H1 (cell line): ENCODE measurements at regions not wholly inside any gene's neighbourhood (a gene's known extent, or its start where the extent isn't known, plus 50 kb on each side); places are given as distances from the start of the nearest gene placed in this dataset.

Experiments used
- CTCF ChIA-PET: fragments of 300-600 bp; sonication (Branson Sonifier 250); formaldehyde crosslinking; loops from one replicate; lab custom pipeline; 2021; ENCODE audit not compliant: partially characterized antibody; lab: Charles Lee
- POLR2A ChIA-PET: fragments of 300-600 bp; sonication (Branson Sonifier 250); formaldehyde crosslinking; loops from one replicate; lab custom pipeline; 2021; ENCODE audit warnings: inconsistent platforms; ENCODE audit not compliant: partially characterized antibody; lab: Charles Lee
- DNase-seq, 2 experiments: peaks; one replicate each; pipeline versions ENCODE4 v3.0.0 to v3.0.0-alpha.2; 2010 to 2022; ENCODE audit warnings: low spot score in 2 of 2, low read depth in 1 of 2, mixed read lengths in 1 of 2
- FAIRE-seq: peaks from 2 replicates; lab custom pipeline; 2011; peaks lifted over from hg19 to GRCh38; lab: Jason Lieb, UNC
- H2AFZ ChIP-seq: 2 replicates; pipeline ENCODE4 v1.8.1; 2012; ENCODE audit warnings: low read length, inconsistent platforms
- H2AK5ac ChIP-seq: 2 replicates; pipeline ENCODE4 v1.6.1; 2013; ENCODE audit warnings: low read depth, low read length
- H2BK120ac ChIP-seq: replicated peaks from 2 replicates; pipeline ENCODE3; 2013; ENCODE audit warnings: low read depth, low read length, inconsistent platforms
- H2BK12ac ChIP-seq: 2 replicates; pipeline ENCODE4 v1.6.1; 2013; ENCODE audit warnings: low read depth, low read length
- H2BK15ac ChIP-seq: 2 replicates; pipeline ENCODE4 v1.6.1; 2013; ENCODE audit warnings: low read length
- H2BK20ac ChIP-seq: 2 replicates; pipeline ENCODE4 v1.6.1; 2013; ENCODE audit warnings: low read length
- H2BK5ac ChIP-seq: 2 replicates; pipeline ENCODE4 v1.6.1; 2013; ENCODE audit warnings: low read depth, low read length
- H3K14ac ChIP-seq: 2 replicates; pipeline ENCODE4 v1.6.1; 2013; ENCODE audit warnings: inconsistent platforms; ENCODE audit not compliant: insufficient read length
- H3K18ac ChIP-seq: 2 replicates; pipeline ENCODE4 v1.6.1; 2013; ENCODE audit warnings: low read length; ENCODE audit errors: extremely low read depth
- H3K23ac ChIP-seq: 2 replicates; pipeline ENCODE4 v1.6.1; 2013; ENCODE audit warnings: inconsistent platforms; ENCODE audit not compliant: insufficient read length
- H3K23me2 ChIP-seq: 2 replicates; pipeline ENCODE4 v1.6.1; 2013; ENCODE audit warnings: low read depth, low read length
- H3K27ac ChIP-seq: 2 replicates; pipeline ENCODE4 v1.6.1; 2011; ENCODE audit warnings: low read depth, low read length, inconsistent platforms
- H3K27me3 ChIP-seq, 4 experiments: replicated peaks in 1 of 4; 1 replicate in 1 of 4; 2 replicates in 3 of 4; pipeline versions ENCODE4 v1.6.1 to v1.8.1; 2011 to 2013; ENCODE audit warnings: low read length in 3 of 4, mild to moderate bottlenecking in 3 of 4, inconsistent platforms in 2 of 4, mixed read lengths in 2 of 4, moderate library complexity in 1 of 4; ENCODE audit not compliant: control insufficient read depth in 3 of 4, insufficient read depth in 3 of 4; ENCODE audit errors: extremely low read depth in 1 of 4
- H3K36me3 ChIP-seq, 4 experiments: 2 replicates each; pipeline versions ENCODE4 v1.6.1 to v1.8.1; 2011 to 2013; ENCODE audit warnings: mild to moderate bottlenecking in 4 of 4, low read length in 3 of 4, moderate library complexity in 2 of 4, control low read depth in 1 of 4, inconsistent platforms in 1 of 4; ENCODE audit not compliant: insufficient read depth in 4 of 4, control insufficient read depth in 2 of 4
- H3K4ac ChIP-seq: replicated peaks from 2 replicates; pipeline ENCODE3; 2013; ENCODE audit warnings: low read length, low read depth, mixed read lengths, inconsistent platforms; ENCODE audit not compliant: insufficient read length
- H3K4me1 ChIP-seq, 4 experiments: replicated peaks in 1 of 4; 1 replicate in 1 of 4; 2 replicates in 3 of 4; pipeline versions ENCODE4 v1.6.1 to v1.8.1; 2011 to 2013; ENCODE audit warnings: low read length in 3 of 4, inconsistent platforms in 2 of 4, mixed read lengths in 1 of 4; ENCODE audit not compliant: insufficient read depth in 4 of 4, control insufficient read depth in 3 of 4
- H3K4me2 ChIP-seq, 2 experiments: 2 replicates each; pipeline versions ENCODE4 v1.6.1 to v1.8.1; 2011 to 2013; ENCODE audit warnings: low read depth in 2 of 2, low read length in 2 of 2, control low read depth in 1 of 2, inconsistent platforms in 1 of 2, mild to moderate bottlenecking in 1 of 2; ENCODE audit not compliant: insufficient read depth in 1 of 2
- H3K4me3 ChIP-seq, 4 experiments: fragments of 200-600, 300-600 bp in 1 of 4; sonication (generic), shearing (Covaris generic), sonication (Bioruptor Twin) in 1 of 4; 2 replicates each; pipeline versions ENCODE4 v1.5.1 to v1.8.1; 2011 to 2016; ENCODE audit warnings: low read length in 4 of 4, low read depth in 3 of 4, control low read depth in 2 of 4, inconsistent platforms in 2 of 4, mild to moderate bottlenecking in 2 of 4, mixed read lengths in 1 of 4, moderate library complexity in 1 of 4; ENCODE audit not compliant: insufficient read depth in 2 of 4; ENCODE audit errors: extremely low read depth in 1 of 4
- H3K56ac ChIP-seq: replicated peaks from 2 replicates; pipeline ENCODE3; 2013; ENCODE audit warnings: low read depth, mild to moderate bottlenecking, mixed read lengths, low read length, inconsistent platforms; ENCODE audit not compliant: insufficient read length
- H3K79me1 ChIP-seq: 2 replicates; pipeline ENCODE4 v1.6.1; 2013; ENCODE audit warnings: low read depth, low read length, control low read depth
- H3K79me2 ChIP-seq, 2 experiments: 2 replicates each; pipeline versions ENCODE4 v1.6.1 to v1.8.1; 2012 to 2013; ENCODE audit warnings: low read length in 2 of 2, mild to moderate bottlenecking in 2 of 2, inconsistent platforms in 1 of 2; ENCODE audit not compliant: insufficient read depth in 2 of 2, control insufficient read depth in 1 of 2
- H3K9ac ChIP-seq, 4 experiments: replicated peaks in 1 of 4; 1 replicate in 1 of 4; 2 replicates in 3 of 4; pipeline versions ENCODE4 v1.6.1 to v1.8.1; 2011 to 2013; ENCODE audit warnings: low read depth in 3 of 4, low read length in 3 of 4, control low read depth in 2 of 4, mild to moderate bottlenecking in 2 of 4, moderate library complexity in 2 of 4, inconsistent platforms in 1 of 4; ENCODE audit errors: extremely low read depth in 1 of 4
- H3K9me3 ChIP-seq, 2 experiments: 2 replicates each; pipeline versions ENCODE4 v1.6.1 to v1.8.1; 2012 to 2013; ENCODE audit warnings: mild to moderate bottlenecking in 2 of 2, moderate library complexity in 2 of 2, control low read depth in 1 of 2, inconsistent platforms in 1 of 2, low read depth in 1 of 2, low read length in 1 of 2, mixed read lengths in 1 of 2; ENCODE audit not compliant: insufficient read depth in 2 of 2
- H4K20me1 ChIP-seq, 2 experiments: replicated peaks in 1 of 2; 2 replicates each; pipeline versions ENCODE3 to v1.8.1; 2011 to 2013; ENCODE audit warnings: inconsistent platforms in 2 of 2, low read length in 2 of 2, mild to moderate bottlenecking in 1 of 2; ENCODE audit not compliant: insufficient read depth in 2 of 2, control insufficient read depth in 1 of 2
- H4K5ac ChIP-seq: 2 replicates; pipeline ENCODE4 v1.6.1; 2013; ENCODE audit warnings: low read length, low read depth, mixed read lengths, inconsistent platforms; ENCODE audit not compliant: insufficient read length
- H4K8ac ChIP-seq: 2 replicates; pipeline ENCODE4 v1.8.0; 2013; ENCODE audit warnings: mild to moderate bottlenecking, moderate library complexity, low read length, inconsistent platforms; ENCODE audit not compliant: insufficient read depth; ENCODE audit errors: extremely low read depth
- H4K91ac ChIP-seq: replicated peaks from 2 replicates; pipeline ENCODE3; 2013; ENCODE audit warnings: low read length, mixed read lengths, inconsistent platforms; ENCODE audit not compliant: insufficient read length
- BCL11A ChIP-seq, 2 experiments: IDR thresholded peaks; one replicate each; pipeline ENCODE4 v1.6.1; 2011; ENCODE audit warnings: low read depth in 2 of 2, low read length in 2 of 2, mild to moderate bottlenecking in 2 of 2
- FOSL1 ChIP-seq: IDR thresholded peaks from 2 replicates; pipeline ENCODE4 v1.6.1; 2011; ENCODE audit warnings: mild to moderate bottlenecking, low read depth, low read length, moderate library complexity; ENCODE audit not compliant: insufficient read depth
- JUND ChIP-seq: IDR thresholded peaks from 2 replicates; pipeline ENCODE4 v1.6.1; 2011; ENCODE audit warnings: mild to moderate bottlenecking, improper control_type of control experiment, low read length
- POU5F1 ChIP-seq: IDR thresholded peaks from 2 replicates; pipeline ENCODE4 v1.6.1; 2011; ENCODE audit warnings: low read depth, mild to moderate bottlenecking, low read length, moderate library complexity
- RAD21 ChIP-seq, 2 experiments: IDR thresholded peaks in 1 of 2; conservative IDR thresholded peaks in 1 of 2; 2 replicates each; pipeline ENCODE4 v1.6.1; 2011; ENCODE audit warnings: low read depth in 2 of 2, low read length in 2 of 2, improper control_type of control experiment in 1 of 2, inconsistent platforms in 1 of 2, mild to moderate bottlenecking in 1 of 2, moderate library complexity in 1 of 2
- RNF2 ChIP-seq: fragments of 200-900, 300-1000 bp; sonication (generic); IDR thresholded peaks from 2 replicates; pipeline ENCODE4 v1.7.1; 2016; ENCODE audit warnings: borderline replicate concordance, low read depth, mild to moderate bottlenecking, antibody characterized with exemption, low read length; ENCODE audit not compliant: poor library complexity, severe bottlenecking; ENCODE audit errors: missing control alignments
- TAF1 ChIP-seq: IDR thresholded peaks from 2 replicates; pipeline ENCODE4 v1.6.1; 2011; ENCODE audit warnings: mild to moderate bottlenecking, low read depth, low read length
- TCF12 ChIP-seq: IDR thresholded peaks from 2 replicates; pipeline ENCODE4 v1.6.1; 2011; ENCODE audit warnings: low read depth, mild to moderate bottlenecking, low read length
- YY1 ChIP-seq: IDR thresholded peaks from 2 replicates; pipeline ENCODE4 v1.6.1; 2011; ENCODE audit warnings: low read depth, mild to moderate bottlenecking, low read length
- WGBS, 2 experiments: shearing (Covaris generic) in 1 of 2; methylation state at CpG; one replicate each; pipeline versions ENCODE4 v1.1.6 to v1.1.7; 2013 to 2015; ENCODE audit warnings: low lambda C conversion rate in 2 of 2, mixed read lengths in 2 of 2, inconsistent platforms in 1 of 2, low coverage in 1 of 2, missing lambda C conversion rate in 1 of 2; ENCODE audit not compliant: insufficient replicate concordance in 2 of 2, insufficient coverage in 1 of 2, insufficient read length in 1 of 2; ENCODE audit errors: extremely low coverage in 1 of 2, missing lambda C conversion rate in 1 of 2; 5-methylcytosine and 5-hydroxymethylcytosine counted together
- TF ChIP-seq, protein P1 (sequence below): IDR thresholded peaks from 2 replicates; pipeline ENCODE4 v1.6.1; 2011; ENCODE audit warnings: low read depth, mild to moderate bottlenecking, low read length; ENCODE audit not compliant: insufficient read depth

DNA sequence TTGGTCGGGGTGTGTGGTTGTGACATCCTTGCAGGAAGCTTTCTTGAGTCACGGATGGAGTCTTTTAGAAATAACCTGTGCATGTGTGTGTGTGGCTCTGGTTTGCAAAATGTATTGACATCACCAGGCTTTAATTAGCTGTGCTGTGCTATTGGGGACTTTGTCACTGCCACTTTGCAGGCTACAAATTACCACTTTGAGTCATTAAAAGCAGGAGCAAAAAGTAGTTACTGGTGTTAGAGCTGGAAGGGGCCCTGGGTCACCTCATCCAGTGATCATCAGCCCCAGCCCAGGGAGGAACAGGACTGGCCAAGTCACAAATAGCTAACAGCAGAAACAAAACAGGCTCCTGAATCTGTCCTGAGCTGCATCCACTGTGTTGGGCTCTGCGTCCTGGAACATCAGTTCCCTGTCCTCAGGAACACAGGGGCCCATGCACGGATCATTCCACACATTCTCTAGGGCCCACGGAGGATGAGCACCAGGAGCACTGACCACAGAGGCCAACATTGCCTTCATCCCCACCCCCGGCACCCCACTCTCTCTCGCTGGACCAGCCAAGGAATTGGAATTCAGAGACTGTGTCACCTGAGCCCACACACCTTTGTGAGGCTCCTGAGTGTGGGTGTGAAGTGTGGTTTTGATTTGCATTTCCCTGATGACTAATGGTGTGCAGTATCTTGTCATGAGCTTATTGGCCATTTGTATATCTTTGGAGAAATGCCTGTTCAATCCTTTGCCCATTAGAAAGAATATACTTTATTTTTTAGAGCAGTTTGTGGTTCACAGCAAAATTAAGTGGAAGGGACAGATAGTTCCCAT lies 280.1 kb upstream of the C1orf174 start:
- no peak overlapping the region for H2AFZ ChIP-seq
- no peak overlapping the region for H2BK15ac ChIP-seq
- no peak overlapping the region for H2AK5ac ChIP-seq
- no peak for DNase-seq
- H4K91ac ChIP-seq, result no peak overlapping the region
- no peak overlapping the region for H3K9ac ChIP-seq
- H4K8ac ChIP-seq, result no peak overlapping the region
- no peak overlapping the region for H3K23ac ChIP-seq
- H4K5ac ChIP-seq, result no peak overlapping the region
- TF ChIP-seq JUND (no peak), RAD21 (IDR thresholded peaks at IDR 0.05 in 1 of 2, conservative IDR thresholded peaks at IDR 0.05 in 1 of 2; ENCODE audit: low read depth in 2 of 2, low read length in 2 of 2) (no peak), RNF2 (no peak), YY1 (no peak), TAF1 (no peak), BCL11A (IDR thresholded peaks at IDR 0.05; ENCODE audit: low read depth in 2 of 2, low read length in 2 of 2) (no peak), FOSL1 (no peak), POU5F1 (no peak), TCF12 (no peak)
- TF ChIP-seq, protein P1, sequence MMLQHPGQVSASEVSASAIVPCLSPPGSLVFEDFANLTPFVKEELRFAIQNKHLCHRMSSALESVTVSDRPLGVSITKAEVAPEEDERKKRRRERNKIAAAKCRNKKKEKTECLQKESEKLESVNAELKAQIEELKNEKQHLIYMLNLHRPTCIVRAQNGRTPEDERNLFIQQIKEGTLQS, result no peak
- no peaks in the 10 kb centered on the region for H4K20me1 ChIP-seq
- no peaks in the 10 kb centered on the region for H3K9me3 ChIP-seq
- no peak overlapping the region for H3K4me3 ChIP-seq
- POLR2A ChIA-PET, result no interaction called here
- H3K4me1 ChIP-seq, result no peaks in the 10 kb centered on the region; a peak in 1 of 7 replicates
- no peak overlapping the region for H2BK5ac ChIP-seq
- H3K4me2 ChIP-seq, result no peak overlapping the region
- no peak overlapping the region for H3K27ac ChIP-seq
- WGBS, 2 experiments, result 83% methylated on average over 7 of the region's 7 CpGs; no CpG with 5 or more reads in 1 of the 2 experiments
- no peak overlapping the region for H3K4ac ChIP-seq
- no peak overlapping the region for H2BK120ac ChIP-seq
- no peaks in the 10 kb centered on the region for H3K36me3 ChIP-seq
- H2BK12ac ChIP-seq, result no peak overlapping the region
- H3K14ac ChIP-seq, result no peak overlapping the region
- H3K23me2 ChIP-seq, result no peaks in the 10 kb centered on the region
- H3K56ac ChIP-seq, result no peak overlapping the region
- CTCF ChIA-PET, result no interaction called here
- no peaks in the 10 kb centered on the region for H3K27me3 ChIP-seq
- H3K18ac ChIP-seq, result no peak overlapping the region
- no peak overlapping the region for H2BK20ac ChIP-seq
- H3K79me1 ChIP-seq, result no peaks in the 10 kb centered on the region
- no peaks in the 10 kb centered on the region for H3K79me2 ChIP-seq
- FAIRE-seq, result no peak
